CD4-positive, alpha-beta T cell treated with Interleukin-10 for 1 hour (primary cell): ENCODE measurements at regions not wholly inside any gene's neighbourhood (a gene's known extent, or its start where the extent isn't known, plus 50 kb on each side); places are given as distances from the start of the nearest gene placed in this dataset.

Source experiments
- DNase-seq: peaks from one replicate; pipeline ENCODE4 v3.0.0-alpha.2; 2020

GRCh38 chr7:387132-388022, 97.4 kb downstream of the FOXL3 start:
- DNase-seq: no peak

- DNase-seq: no peak
Observed at GRCh38 chr7:388023-388960, 98.3 kb downstream of the FOXL3 start.

- DNase-seq: no peak
Observed at GRCh38 chr7:388961-389701, 99.2 kb downstream of the FOXL3 start.

GRCh38 chr7:389911-390601, 100.1 kb downstream of the FOXL3 start:
- no peak for DNase-seq

- no peak for DNase-seq
Observed at GRCh38 chr7:390761-391410, 100.9 kb downstream of the FOXL3 start.

- no peak for DNase-seq
Observed at GRCh38 chr7:391411-391951, 101.5 kb downstream of the FOXL3 start.

- DNase-seq: no peak
Observed at GRCh38 chr7:391961-392524, 102.1 kb downstream of the FOXL3 start.

- DNase-seq: no peak
Observed at GRCh38 chr7:392822-393221, 102.9 kb downstream of the FOXL3 start.

- no peak for DNase-seq
Observed at GRCh38 chr7:395643-396042, 105.7 kb downstream of the FOXL3 start.

GRCh38 chr7:398888-399287, 108.9 kb downstream of the FOXL3 start:
- no peak for DNase-seq

GRCh38 chr7:400901-401485, 111.0 kb downstream of the FOXL3 start:
- DNase-seq: no peak

GRCh38 chr7:401495-401894, 111.5 kb downstream of the FOXL3 start:
- DNase-seq: no peak

GRCh38 chr7:404812-405488, 114.7 kb downstream of the PDGFA start:
- DNase-seq: no peak

GRCh38 chr7:405489-406211, 114.0 kb downstream of the PDGFA start:
- no peak for DNase-seq

- DNase-seq: no peak
Observed at GRCh38 chr7:407721-408539, 111.7 kb downstream of the PDGFA start.

- no peak for DNase-seq
Observed at GRCh38 chr7:408751-409311, 110.8 kb downstream of the PDGFA start.

GRCh38 chr7:409339-410281, 110.0 kb downstream of the PDGFA start:
- DNase-seq: no peak
